ENCODE measurements at regions not wholly inside any gene's neighbourhood (a gene's known extent, or its start where the extent isn't known, plus 50 kb on each side); places are given as distances from the start of the nearest gene placed in this dataset.

GRCh38 chr18:56445422-56445821 is 193.0 kb downstream of the TXNL1 start:
- no TSS peak for BruUV-seq (replicated peaks)

More at GRCh38 chr18:56445422-56445821, 193.0 kb downstream of the TXNL1 start:
- Histone ChIP-seq H3K4me1 (ENCODE audit: control insufficient read depth, insufficient read depth, low read length) (no peaks in the 10 kb centered on the region), H3K27ac (ENCODE audit: control insufficient read depth, insufficient read depth) (no peak overlapping the region), H3K4me3 (no peak overlapping the region), H3K9ac (ENCODE audit: control insufficient read depth, insufficient read depth, low read length) (no peak overlapping the region), H4K20me1 (ENCODE audit: control insufficient read depth, insufficient read depth) (no peaks in the 10 kb centered on the region), H3K9me3 (replicated peaks; ENCODE audit: control insufficient read depth, insufficient read depth, low read length) (no peaks in the 10 kb centered on the region), H3K79me2 (ENCODE audit: control insufficient read depth, insufficient read depth, low read length) (no peaks in the 10 kb centered on the region), H3K27me3 (replicated peaks in 1 of 2; ENCODE audit: control insufficient read depth in 2 of 2, insufficient read depth in 2 of 2, low read length in 1 of 2) (no peaks in the 10 kb centered on the region), H2AFZ (ENCODE audit: control insufficient read depth, low read depth, low read length) (no peak overlapping the region), H3K36me3 (ENCODE audit: control insufficient read depth in 2 of 2, insufficient read depth in 2 of 2, low read length in 1 of 2) (no peaks in the 10 kb centered on the region), H3K4me2 (ENCODE audit: control insufficient read depth, insufficient read depth) (no peak overlapping the region)
- in situ Hi-C loops (cut with MboI): no loop called here
- ChIA-PET RAD21 (ENCODE audit: unreplicated experiment) (no interaction called here), SMC1A (ENCODE audit: uncharacterized antibody, unreplicated experiment) (no interaction called here), POLR2A (no interaction called here), CTCF (no interaction called here)
- DNase-seq (ENCODE audit: low read depth, low spot score): no peak
- no peak for TF ChIP-seq PML (IDR thresholded peaks at IDR 0.05; ENCODE audit: low read length)
- TF ChIP-seq NR2C1 (IDR thresholded peaks at IDR 0.05): no peak
- no peak for TF ChIP-seq FOXK2 (IDR thresholded peaks at IDR 0.05)
- TF ChIP-seq, protein P1, sequence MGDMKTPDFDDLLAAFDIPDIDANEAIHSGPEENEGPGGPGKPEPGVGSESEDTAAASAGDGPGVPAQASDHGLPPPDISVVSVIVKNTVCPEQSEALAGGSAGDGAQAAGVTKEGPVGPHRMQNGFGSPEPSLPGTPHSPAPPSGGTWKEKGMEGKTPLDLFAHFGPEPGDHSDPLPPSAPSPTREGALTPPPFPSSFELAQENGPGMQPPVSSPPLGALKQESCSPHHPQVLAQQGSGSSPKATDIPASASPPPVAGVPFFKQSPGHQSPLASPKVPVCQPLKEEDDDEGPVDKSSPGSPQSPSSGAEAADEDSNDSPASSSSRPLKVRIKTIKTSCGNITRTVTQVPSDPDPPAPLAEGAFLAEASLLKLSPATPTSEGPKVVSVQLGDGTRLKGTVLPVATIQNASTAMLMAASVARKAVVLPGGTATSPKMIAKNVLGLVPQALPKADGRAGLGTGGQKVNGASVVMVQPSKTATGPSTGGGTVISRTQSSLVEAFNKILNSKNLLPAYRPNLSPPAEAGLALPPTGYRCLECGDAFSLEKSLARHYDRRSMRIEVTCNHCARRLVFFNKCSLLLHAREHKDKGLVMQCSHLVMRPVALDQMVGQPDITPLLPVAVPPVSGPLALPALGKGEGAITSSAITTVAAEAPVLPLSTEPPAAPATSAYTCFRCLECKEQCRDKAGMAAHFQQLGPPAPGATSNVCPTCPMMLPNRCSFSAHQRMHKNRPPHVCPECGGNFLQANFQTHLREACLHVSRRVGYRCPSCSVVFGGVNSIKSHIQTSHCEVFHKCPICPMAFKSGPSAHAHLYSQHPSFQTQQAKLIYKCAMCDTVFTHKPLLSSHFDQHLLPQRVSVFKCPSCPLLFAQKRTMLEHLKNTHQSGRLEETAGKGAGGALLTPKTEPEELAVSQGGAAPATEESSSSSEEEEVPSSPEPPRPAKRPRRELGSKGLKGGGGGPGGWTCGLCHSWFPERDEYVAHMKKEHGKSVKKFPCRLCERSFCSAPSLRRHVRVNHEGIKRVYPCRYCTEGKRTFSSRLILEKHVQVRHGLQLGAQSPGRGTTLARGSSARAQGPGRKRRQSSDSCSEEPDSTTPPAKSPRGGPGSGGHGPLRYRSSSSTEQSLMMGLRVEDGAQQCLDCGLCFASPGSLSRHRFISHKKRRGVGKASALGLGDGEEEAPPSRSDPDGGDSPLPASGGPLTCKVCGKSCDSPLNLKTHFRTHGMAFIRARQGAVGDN (IDR thresholded peaks at IDR 0.05): no peak
- no peak for TF ChIP-seq CHD1 (IDR thresholded peaks at IDR 0.05; ENCODE audit: low read depth, low read length)
- TF ChIP-seq MLLT1 (IDR thresholded peaks at IDR 0.05): no peak
- TF ChIP-seq ZNF217 (IDR thresholded peaks at IDR 0.05): no peak
- TF ChIP-seq ZZZ3 (IDR thresholded peaks at IDR 0.05; ENCODE audit: control insufficient read depth, insufficient read length, low read depth): no peak
- TF ChIP-seq, protein P2, sequence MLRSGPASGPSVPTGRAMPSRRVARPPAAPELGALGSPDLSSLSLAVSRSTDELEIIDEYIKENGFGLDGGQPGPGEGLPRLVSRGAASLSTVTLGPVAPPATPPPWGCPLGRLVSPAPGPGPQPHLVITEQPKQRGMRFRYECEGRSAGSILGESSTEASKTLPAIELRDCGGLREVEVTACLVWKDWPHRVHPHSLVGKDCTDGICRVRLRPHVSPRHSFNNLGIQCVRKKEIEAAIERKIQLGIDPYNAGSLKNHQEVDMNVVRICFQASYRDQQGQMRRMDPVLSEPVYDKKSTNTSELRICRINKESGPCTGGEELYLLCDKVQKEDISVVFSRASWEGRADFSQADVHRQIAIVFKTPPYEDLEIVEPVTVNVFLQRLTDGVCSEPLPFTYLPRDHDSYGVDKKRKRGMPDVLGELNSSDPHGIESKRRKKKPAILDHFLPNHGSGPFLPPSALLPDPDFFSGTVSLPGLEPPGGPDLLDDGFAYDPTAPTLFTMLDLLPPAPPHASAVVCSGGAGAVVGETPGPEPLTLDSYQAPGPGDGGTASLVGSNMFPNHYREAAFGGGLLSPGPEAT (IDR thresholded peaks at IDR 0.05; ENCODE audit: low read depth): no peak
- no peak for TF ChIP-seq SMAD5 (IDR thresholded peaks at IDR 0.05; ENCODE audit: low read depth)
- TF ChIP-seq EP300 (IDR thresholded peaks at IDR 0.05; ENCODE audit: borderline replicate concordance in 1 of 2, control insufficient read depth in 1 of 2, low read depth in 2 of 2, low read length in 2 of 2): no peak
- TF ChIP-seq HDAC6 (IDR thresholded peaks at IDR 0.05; ENCODE audit: unreplicated experiment): no peak
- TF ChIP-seq POLR2A (IDR thresholded peaks at IDR 0.05; ENCODE audit: low read depth, low read length): no peak
- no peak for TF ChIP-seq TCF7 (IDR thresholded peaks at IDR 0.05; ENCODE audit: borderline replicate concordance)
- TF ChIP-seq SREBF1 (IDR thresholded peaks at IDR 0.05; ENCODE audit: low read length): no peak
- TF ChIP-seq RBBP5 (conservative IDR thresholded peaks at IDR 0.05): no peak
- no peak for TF ChIP-seq NR2C2 (IDR thresholded peaks at IDR 0.05; ENCODE audit: borderline replicate concordance, control insufficient read depth, insufficient read length, low read depth)
- 0% methylated on average over 6 of the region's 6 CpGs for WGBS (ENCODE audit: insufficient coverage, insufficient replicate concordance, low lambda C conversion rate, missing lambda C conversion rate)
- FAIRE-seq: no peak
- peak; percentile 62 for ATAC-seq
- intact Hi-C loops (cut with micrococcal nuclease; ENCODE audit: unreplicated experiment): no loop called here
